Prostate gland (tissue), 2 donors: ENCODE measurements at regions not wholly inside any gene's neighbourhood (a gene's known extent, or its start where the extent isn't known, plus 50 kb on each side); places are given as distances from the start of the nearest gene placed in this dataset.

Experiments used
- CTCF ChIP-seq, 4 experiments: fragments of 200-600 bp in 2 of 4; fragments of 450-650 bp in 2 of 4; sonication (generic) in 2 of 4; IDR thresholded peaks; 1 replicate in 3 of 4; 2 replicates in 1 of 4; pipeline ENCODE4 v1.5.1; 2016 to 2019; ENCODE audit warnings: antibody characterized with exemption in 4 of 4, mild to moderate bottlenecking in 2 of 4, moderate library complexity in 2 of 4
- POLR2A ChIP-seq: fragments of 450-650 bp; IDR thresholded peaks from one replicate; pipeline ENCODE4 v1.6.1; 2016; ENCODE audit warnings: antibody characterized with exemption, mild to moderate bottlenecking

- no peak for TF ChIP-seq CTCF (IDR thresholded peaks at IDR 0.05)
- TF ChIP-seq POLR2A = no peak
Measured at GRCh38 chr5:96074460-96074859, 112.8 kb upstream of the ELL2 start.
